SU-DHL-6 (cell line): ENCODE measurements at regions not wholly inside any gene's neighbourhood (a gene's known extent, or its start where the extent isn't known, plus 50 kb on each side); places are given as distances from the start of the nearest gene placed in this dataset.

ENCODE experiments used
- H2AFZ ChIP-seq: fragments of 200-600 bp; sonication (generic); 2 replicates; pipeline ENCODE4 v1.6.1; 2014; ENCODE audit warnings: low read depth, mild to moderate bottlenecking, moderate library complexity, mixed read lengths, antibody characterized with exemption, low read length; ENCODE audit not compliant: severe bottlenecking
- H3F3A ChIP-seq: fragments of 200-600 bp; shearing (Covaris generic); 2 replicates; pipeline ENCODE4 v1.6.0; 2016; ENCODE audit warnings: antibody characterized with exemption, mild to moderate bottlenecking; ENCODE audit not compliant: insufficient read depth
- H3K27ac ChIP-seq: fragments of 200-600 bp; sonication (generic); 2 replicates; pipeline ENCODE4 v1.5.1; 2016; ENCODE audit warnings: low read depth, mild to moderate bottlenecking, low read length, moderate library complexity, mixed read lengths
- H3K27me3 ChIP-seq: fragments of 200-600 bp; sonication (generic), shearing (Covaris generic); 2 replicates; pipeline ENCODE4 v1.6.0; 2014; ENCODE audit warnings: mild to moderate bottlenecking, low read length
- H3K36me3 ChIP-seq: fragments of 200-600 bp; sonication (generic); 2 replicates; pipeline ENCODE4 v1.6.1; 2014; ENCODE audit warnings: mild to moderate bottlenecking, low read length, mixed read lengths
- H3K4me2 ChIP-seq: fragments of 300-600, 200-600 bp; shearing (Covaris generic), sonication (generic); 2 replicates; pipeline ENCODE4 v1.6.0; 2014; ENCODE audit warnings: low read length, low read depth, mild to moderate bottlenecking; ENCODE audit not compliant: poor library complexity, severe bottlenecking
- H3K4me3 ChIP-seq: fragments of 200-600 bp; sonication (generic); 2 replicates; pipeline ENCODE4 v1.5.1; 2014; ENCODE audit warnings: antibody characterized with exemption, low read length, mild to moderate bottlenecking, mixed read lengths; ENCODE audit not compliant: insufficient read depth, poor library complexity, severe bottlenecking
- H3K79me2 ChIP-seq: fragments of 200-600 bp; sonication (generic); 2 replicates; pipeline ENCODE4 v1.6.1; 2014; ENCODE audit warnings: mild to moderate bottlenecking, low read length, moderate library complexity; ENCODE audit not compliant: insufficient read depth
- H3K9ac ChIP-seq: fragments of 200-600 bp; sonication (generic); 2 replicates; pipeline ENCODE4 v1.7.0; 2014; ENCODE audit warnings: mild to moderate bottlenecking, low read length
- H3K9me2 ChIP-seq: fragments of 200-600 bp; sonication (generic); replicated peaks from 2 replicates; pipeline ENCODE4 v1.6.1; 2014; ENCODE audit warnings: low read length; ENCODE audit not compliant: insufficient read depth
- H3K9me3 ChIP-seq: fragments of 200-600 bp; sonication (generic); 2 replicates; pipeline ENCODE4 v1.6.1; 2014; ENCODE audit warnings: low read length, mixed read lengths; ENCODE audit not compliant: insufficient read depth
- H4K20me1 ChIP-seq: fragments of 200-600 bp; sonication (generic); 2 replicates; pipeline ENCODE4 v1.6.1; 2014; ENCODE audit warnings: low read depth, mild to moderate bottlenecking, antibody characterized with exemption, low read length, moderate library complexity, mixed read lengths
- EZH2phosphoT487 ChIP-seq: fragments of 200-600 bp; sonication (generic), shearing (Covaris generic); conservative IDR thresholded peaks from 2 replicates; pipeline ENCODE4 v1.6.1; 2018; ENCODE audit warnings: mild to moderate bottlenecking, antibody characterized with exemption, low read length, moderate library complexity, mixed read lengths
- TF ChIP-seq, protein P1 (sequence below): fragments of 200-600 bp; sonication (generic); IDR thresholded peaks from one replicate; pipeline ENCODE4 v1.5.1; 2017; ENCODE audit warnings: antibody characterized with exemption, mild to moderate bottlenecking, low read length, moderate library complexity; ENCODE audit not compliant: insufficient read depth, poor library complexity, severe bottlenecking

DNA sequence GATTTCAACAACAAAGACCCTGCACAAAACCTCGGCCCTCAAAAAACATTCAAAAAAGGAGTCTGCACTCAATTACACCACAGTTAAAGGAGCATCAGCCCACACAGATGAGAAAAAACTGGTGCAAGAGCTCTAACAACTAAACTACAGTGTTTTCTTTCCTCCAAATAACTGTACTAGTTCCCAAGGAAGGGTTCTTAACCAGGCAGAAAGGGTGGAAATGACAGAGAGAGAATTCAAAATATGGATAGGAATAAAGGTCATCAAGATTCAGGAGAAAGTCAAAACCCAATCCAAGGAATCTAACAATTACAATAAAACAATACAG, 176.4 kb upstream of the TRPC4 start:
- Histone ChIP-seq H3K27ac (no peak overlapping the region), H3K4me2 (no peak overlapping the region), H3K27me3 (no peaks in the 10 kb centered on the region), H3K79me2 (no peaks in the 10 kb centered on the region), H3F3A (no peaks in the 10 kb centered on the region), H3K9me2 (no peaks in the 10 kb centered on the region), H3K9me3 (no peaks in the 10 kb centered on the region), H3K9ac (no peak overlapping the region), H2AFZ (peak overlapping the region; percentile 92), H3K36me3 (no peaks in the 10 kb centered on the region), H3K4me3 (no peak overlapping the region), H4K20me1 (no peaks in the 10 kb centered on the region)
- TF ChIP-seq EZH2phosphoT487 = no peak
- TF ChIP-seq, protein P1, sequence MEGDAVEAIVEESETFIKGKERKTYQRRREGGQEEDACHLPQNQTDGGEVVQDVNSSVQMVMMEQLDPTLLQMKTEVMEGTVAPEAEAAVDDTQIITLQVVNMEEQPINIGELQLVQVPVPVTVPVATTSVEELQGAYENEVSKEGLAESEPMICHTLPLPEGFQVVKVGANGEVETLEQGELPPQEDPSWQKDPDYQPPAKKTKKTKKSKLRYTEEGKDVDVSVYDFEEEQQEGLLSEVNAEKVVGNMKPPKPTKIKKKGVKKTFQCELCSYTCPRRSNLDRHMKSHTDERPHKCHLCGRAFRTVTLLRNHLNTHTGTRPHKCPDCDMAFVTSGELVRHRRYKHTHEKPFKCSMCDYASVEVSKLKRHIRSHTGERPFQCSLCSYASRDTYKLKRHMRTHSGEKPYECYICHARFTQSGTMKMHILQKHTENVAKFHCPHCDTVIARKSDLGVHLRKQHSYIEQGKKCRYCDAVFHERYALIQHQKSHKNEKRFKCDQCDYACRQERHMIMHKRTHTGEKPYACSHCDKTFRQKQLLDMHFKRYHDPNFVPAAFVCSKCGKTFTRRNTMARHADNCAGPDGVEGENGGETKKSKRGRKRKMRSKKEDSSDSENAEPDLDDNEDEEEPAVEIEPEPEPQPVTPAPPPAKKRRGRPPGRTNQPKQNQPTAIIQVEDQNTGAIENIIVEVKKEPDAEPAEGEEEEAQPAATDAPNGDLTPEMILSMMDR = no peak

- H3K9ac ChIP-seq = no peak overlapping the region
- no peaks in the 10 kb centered on the region for H3K27me3 ChIP-seq
- no peak overlapping the region for H3K4me2 ChIP-seq
- no peaks in the 10 kb centered on the region for H3K9me3 ChIP-seq
- no peaks in the 10 kb centered on the region for H3K9me2 ChIP-seq
- H3K36me3 ChIP-seq = no peaks in the 10 kb centered on the region
- no peaks in the 10 kb centered on the region for H4K20me1 ChIP-seq
- no peaks in the 10 kb centered on the region for H3K79me2 ChIP-seq
- H3K4me3 ChIP-seq = no peak overlapping the region
- H3K27ac ChIP-seq = no peak overlapping the region
- H2AFZ ChIP-seq = peak overlapping the region; percentile 92
- TF ChIP-seq EZH2phosphoT487 = no peak
- TF ChIP-seq, protein P1 = peak; percentile 67
- no peaks in the 10 kb centered on the region for H3F3A ChIP-seq
Measured at GRCh38 chr13:38045278-38046048, 175.9 kb upstream of the TRPC4 start.

GRCh38 chr13:38044067-38044466, 174.5 kb upstream of the TRPC4 start:
- TF ChIP-seq, protein P1 = no peak
- no peak for TF ChIP-seq EZH2phosphoT487
- Histone ChIP-seq H3F3A (no peaks in the 10 kb centered on the region), H3K9ac (no peak overlapping the region), H3K9me3 (no peaks in the 10 kb centered on the region), H3K36me3 (no peaks in the 10 kb centered on the region), H3K27me3 (no peaks in the 10 kb centered on the region), H4K20me1 (no peaks in the 10 kb centered on the region), H3K27ac (no peak overlapping the region), H2AFZ (no peak overlapping the region), H3K9me2 (no peaks in the 10 kb centered on the region), H3K4me3 (no peak overlapping the region), H3K79me2 (no peaks in the 10 kb centered on the region), H3K4me2 (no peak overlapping the region)
